ENCODE measurements at regions not wholly inside any gene's neighbourhood (a gene's known extent, or its start where the extent isn't known, plus 50 kb on each side); places are given as distances from the start of the nearest gene placed in this dataset.

GRCh38 chrX:98380556-98380955 lies 1496.8 kb downstream of the RPA4 start:
- no peak for DNase-seq

- no peak for DNase-seq
These were observed 1514.8 kb downstream of the RPA4 start for GRCh38 chrX:98398542-98398941.

- peak in 1 of 2 experiments; percentile 35 for DNase-seq
These were observed 1521.7 kb downstream of the RPA4 start for GRCh38 chrX:98405376-98405775.

- DNase-seq: no peak
These were observed 1523.9 kb downstream of the RPA4 start for GRCh38 chrX:98407584-98407983.

GRCh38 chrX:98409867-98410266 lies 1526.2 kb downstream of the RPA4 start:
- DNase-seq: peak in 1 of 2 experiments; percentile 66

GRCh38 chrX:98412058-98412457 lies 1528.3 kb downstream of the RPA4 start:
- no peak for DNase-seq

GRCh38 chrX:98422536-98422935 lies 1538.8 kb downstream of the RPA4 start:
- DNase-seq: no peak

GRCh38 chrX:98432413-98432812 lies 1548.7 kb downstream of the RPA4 start:
- no peak for DNase-seq

GRCh38 chrX:98448524-98448923 lies 1564.8 kb downstream of the RPA4 start:
- DNase-seq: no peak

GRCh38 chrX:98452456-98452855 lies 1568.7 kb downstream of the RPA4 start:
- DNase-seq: no peak

- no peak for DNase-seq
These were observed 1576.0 kb downstream of the RPA4 start for GRCh38 chrX:98459669-98460068.

- no peak for DNase-seq
These were observed 1596.9 kb downstream of the RPA4 start for GRCh38 chrX:98480606-98481005.

GRCh38 chrX:98481636-98482035 lies 1597.9 kb downstream of the RPA4 start:
- no peak for DNase-seq

- no peak for DNase-seq
These were observed 1607.0 kb downstream of the RPA4 start for GRCh38 chrX:98490670-98491069.

GRCh38 chrX:98501426-98501825 lies 1617.7 kb downstream of the RPA4 start:
- DNase-seq: no peak

- no peak for DNase-seq
These were observed 1623.2 kb downstream of the RPA4 start for GRCh38 chrX:98506907-98507306.

GRCh38 chrX:98514032-98514431 lies 1630.3 kb downstream of the RPA4 start:
- DNase-seq: no peak

GRCh38 chrX:98516120-98516519 lies 1632.4 kb downstream of the RPA4 start:
- DNase-seq: no peak

GRCh38 chrX:98523026-98523425 lies 1639.3 kb downstream of the RPA4 start:
- DNase-seq: no peak

- DNase-seq: no peak
These were observed 1639.8 kb downstream of the RPA4 start for GRCh38 chrX:98523521-98523920.

- no peak for DNase-seq
These were observed 1664.8 kb downstream of the RPA4 start for GRCh38 chrX:98548519-98548918.

- no peak for DNase-seq
These were observed 1685.1 kb downstream of the RPA4 start for GRCh38 chrX:98568795-98569194.

GRCh38 chrX:98605941-98606340 lies 1722.2 kb downstream of the RPA4 start:
- DNase-seq: no peak

- DNase-seq: peak in 1 of 2 experiments; percentile 44
These were observed 1724.0 kb downstream of the RPA4 start for GRCh38 chrX:98607739-98608138.

GRCh38 chrX:98627645-98628044 lies 1743.9 kb downstream of the RPA4 start:
- DNase-seq: no peak

- DNase-seq: no peak
These were observed 1753.7 kb downstream of the RPA4 start for GRCh38 chrX:98637451-98637850.
